ENCODE measurements at regions not wholly inside any gene's neighbourhood (a gene's known extent, or its start where the extent isn't known, plus 50 kb on each side); places are given as distances from the start of the nearest gene placed in this dataset.
"Not testable (repeated sequence)": the region's sequence is repeated elsewhere in the genome, so short reads cannot be mapped to it uniquely, and the experiment has no call there.

DNA sequence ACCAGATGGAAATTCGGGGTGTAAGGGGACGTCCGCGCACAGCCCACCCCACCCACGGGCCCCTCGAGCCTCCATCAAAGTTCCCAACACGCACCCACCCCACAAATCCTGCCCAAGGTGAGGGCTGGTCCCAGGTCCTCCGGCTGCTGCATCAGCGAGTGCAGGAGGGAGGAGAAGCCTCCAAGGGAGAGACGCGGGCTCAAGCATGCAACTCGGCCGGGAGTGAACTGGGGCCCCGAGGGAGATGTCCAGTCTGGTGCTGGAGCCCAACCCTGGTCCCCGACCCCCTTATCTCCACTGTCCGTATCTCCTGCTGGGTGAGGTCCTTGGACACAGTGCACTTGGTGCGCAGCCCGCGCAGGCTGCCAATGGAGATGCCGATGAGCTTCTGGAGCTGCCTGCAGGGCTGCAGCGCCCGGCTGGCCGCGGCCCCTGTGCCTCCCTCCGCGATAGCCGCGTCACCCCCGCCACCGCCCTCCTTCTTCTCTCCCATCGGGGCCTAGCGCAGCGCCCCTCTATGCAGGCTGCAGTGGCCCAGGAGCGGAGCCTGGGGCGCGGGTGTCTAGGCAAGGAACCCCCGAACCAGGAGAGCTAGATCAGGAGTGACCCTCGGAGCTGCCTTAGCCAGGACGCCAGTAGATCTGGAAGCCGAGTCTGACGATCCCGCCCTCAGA lies 489.2 kb downstream of the ZNF33B start:
- Histone ChIP-seq H3K4me3 (ENCODE audit: low read depth in 1 of 2, low read length in 2 of 2) (no peak overlapping the region), H3K4me1 (ENCODE audit: control insufficient read depth in 2 of 2, insufficient read depth in 2 of 2, low read length in 1 of 2) (no peaks in the 10 kb centered on the region), H3K36me3 (ENCODE audit: control insufficient read depth in 2 of 2, insufficient read depth in 2 of 2, low read length in 1 of 2) (no peaks in the 10 kb centered on the region), H3K27me3 (ENCODE audit: control insufficient read depth in 1 of 2, insufficient read depth in 2 of 2, low read length in 2 of 2) (no peaks in the 10 kb centered on the region), H3K9me3 (ENCODE audit: control insufficient read depth in 2 of 2, insufficient read depth in 1 of 2, low read depth in 1 of 2, low read length in 1 of 2) (peaks cover 8 to 12% of the 10 kb centered on the region in 2 donors), H3K27ac (ENCODE audit: low read depth in 2 of 2, low read length in 1 of 2) (no peak overlapping the region)
- WGBS, 2 donors, result 60 to 76% methylated on average over 41 to 42 of the region's 42 CpGs

DNA sequence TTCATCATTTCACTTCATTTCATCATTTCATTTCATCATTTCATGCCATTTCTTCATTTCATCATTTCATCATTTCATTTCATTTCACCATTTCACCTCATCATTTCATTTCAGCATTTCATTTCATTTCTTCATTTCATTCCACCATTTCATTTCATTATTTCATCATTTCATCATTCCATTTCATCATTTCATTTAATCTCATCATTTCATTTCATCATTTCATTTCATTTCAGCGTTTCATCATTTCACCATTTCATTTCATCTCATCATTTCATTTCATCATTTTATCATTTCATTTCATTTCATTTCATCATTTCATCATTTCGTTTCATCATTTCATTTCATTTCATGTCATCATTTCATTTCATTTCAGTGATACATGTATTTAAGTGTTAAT lies 492.2 kb downstream of the ZNF33B start:
- not testable (repeated sequence) for H3K36me3 ChIP-seq (ENCODE audit: control insufficient read depth in 2 of 2, insufficient read depth in 2 of 2, low read length in 1 of 2)
- H3K9me3 ChIP-seq (ENCODE audit: control insufficient read depth in 2 of 2, insufficient read depth in 1 of 2, low read depth in 1 of 2, low read length in 1 of 2), result peaks cover 8 to 12% of the 10 kb centered on the region in 2 donors

DNA sequence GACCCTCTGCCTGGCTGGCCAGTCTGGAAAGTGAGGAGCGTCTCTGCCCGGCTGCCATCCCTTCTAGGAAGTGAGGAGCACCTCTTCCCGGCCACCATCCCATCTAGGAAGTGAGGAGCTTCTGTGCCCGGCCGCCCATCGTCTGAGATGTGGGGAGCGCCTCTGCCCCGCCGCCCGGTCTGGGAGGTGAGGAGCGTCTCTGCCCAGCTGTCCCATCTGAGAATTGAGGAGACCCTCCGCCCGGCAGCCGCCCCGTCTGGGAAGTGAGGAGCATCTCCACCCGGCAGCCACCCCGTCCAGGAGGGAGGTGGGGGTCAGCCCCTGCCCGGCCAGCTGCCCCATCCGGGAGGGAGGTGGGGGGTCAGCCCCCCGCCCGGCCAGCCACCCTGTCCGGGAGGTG lies 500.3 kb downstream of the ZNF33B start:
- not testable (repeated sequence) for H3K27me3 ChIP-seq (ENCODE audit: control insufficient read depth in 1 of 2, insufficient read depth in 2 of 2, low read length in 2 of 2); H3K36me3 ChIP-seq (ENCODE audit: control insufficient read depth in 2 of 2, insufficient read depth in 2 of 2, low read length in 1 of 2); H3K4me3 ChIP-seq (ENCODE audit: low read depth in 1 of 2, low read length in 2 of 2); H3K9me3 ChIP-seq (ENCODE audit: control insufficient read depth in 2 of 2, insufficient read depth in 1 of 2, low read depth in 1 of 2, low read length in 1 of 2); H3K27ac ChIP-seq (ENCODE audit: low read depth in 2 of 2, low read length in 1 of 2); H3K4me1 ChIP-seq (ENCODE audit: control insufficient read depth in 2 of 2, insufficient read depth in 2 of 2, low read length in 1 of 2)
- 93 to 95% methylated on average over 18 to 22 of the region's 22 CpGs for WGBS, 2 donors

More for the DNA sequence above, 492.2 kb downstream of the ZNF33B start:
- not testable (repeated sequence) for H3K27ac ChIP-seq (ENCODE audit: low read depth in 2 of 2, low read length in 1 of 2); H3K4me3 ChIP-seq (ENCODE audit: low read depth in 1 of 2, low read length in 2 of 2); H3K4me1 ChIP-seq (ENCODE audit: control insufficient read depth in 2 of 2, insufficient read depth in 2 of 2, low read length in 1 of 2); H3K27me3 ChIP-seq (ENCODE audit: control insufficient read depth in 1 of 2, insufficient read depth in 2 of 2, low read length in 2 of 2)
- 46 to 65% methylated on average over 2 of the region's 2 CpGs for WGBS, 2 donors

DNA sequence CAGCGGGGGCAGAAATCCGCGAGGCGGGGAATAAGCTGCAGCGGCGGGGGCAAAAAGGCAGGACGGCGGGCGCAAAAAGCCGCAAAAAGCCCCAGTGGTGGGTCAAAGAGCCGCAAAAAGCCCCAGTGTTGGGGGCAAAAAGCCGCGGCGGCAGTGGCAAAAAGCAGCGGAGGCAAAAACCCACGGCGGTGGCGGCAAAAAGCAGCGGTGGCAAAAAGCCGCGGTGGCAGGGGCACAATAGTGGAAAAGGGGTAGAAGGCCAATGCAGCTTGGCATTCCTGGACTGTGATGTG lies 525.3 kb downstream of the ZNF33B start:
- H3K27ac ChIP-seq (ENCODE audit: low read depth in 2 of 2, low read length in 1 of 2), result no peak overlapping the region
- H3K27me3 ChIP-seq (ENCODE audit: control insufficient read depth in 1 of 2, insufficient read depth in 2 of 2, low read length in 2 of 2), result no peaks in the 10 kb centered on the region
- no peaks in the 10 kb centered on the region for H3K36me3 ChIP-seq (ENCODE audit: control insufficient read depth in 2 of 2, insufficient read depth in 2 of 2, low read length in 1 of 2)
- peaks cover 7 to 21% of the 10 kb centered on the region in 2 donors for H3K9me3 ChIP-seq (ENCODE audit: control insufficient read depth in 2 of 2, insufficient read depth in 1 of 2, low read depth in 1 of 2, low read length in 1 of 2)
- no peaks in the 10 kb centered on the region for H3K4me1 ChIP-seq (ENCODE audit: control insufficient read depth in 2 of 2, insufficient read depth in 2 of 2, low read length in 1 of 2)
- WGBS, 2 donors, result 82 to 88% methylated on average over 21 of the region's 21 CpGs
- no peak overlapping the region for H3K4me3 ChIP-seq (ENCODE audit: low read depth in 1 of 2, low read length in 2 of 2)

DNA sequence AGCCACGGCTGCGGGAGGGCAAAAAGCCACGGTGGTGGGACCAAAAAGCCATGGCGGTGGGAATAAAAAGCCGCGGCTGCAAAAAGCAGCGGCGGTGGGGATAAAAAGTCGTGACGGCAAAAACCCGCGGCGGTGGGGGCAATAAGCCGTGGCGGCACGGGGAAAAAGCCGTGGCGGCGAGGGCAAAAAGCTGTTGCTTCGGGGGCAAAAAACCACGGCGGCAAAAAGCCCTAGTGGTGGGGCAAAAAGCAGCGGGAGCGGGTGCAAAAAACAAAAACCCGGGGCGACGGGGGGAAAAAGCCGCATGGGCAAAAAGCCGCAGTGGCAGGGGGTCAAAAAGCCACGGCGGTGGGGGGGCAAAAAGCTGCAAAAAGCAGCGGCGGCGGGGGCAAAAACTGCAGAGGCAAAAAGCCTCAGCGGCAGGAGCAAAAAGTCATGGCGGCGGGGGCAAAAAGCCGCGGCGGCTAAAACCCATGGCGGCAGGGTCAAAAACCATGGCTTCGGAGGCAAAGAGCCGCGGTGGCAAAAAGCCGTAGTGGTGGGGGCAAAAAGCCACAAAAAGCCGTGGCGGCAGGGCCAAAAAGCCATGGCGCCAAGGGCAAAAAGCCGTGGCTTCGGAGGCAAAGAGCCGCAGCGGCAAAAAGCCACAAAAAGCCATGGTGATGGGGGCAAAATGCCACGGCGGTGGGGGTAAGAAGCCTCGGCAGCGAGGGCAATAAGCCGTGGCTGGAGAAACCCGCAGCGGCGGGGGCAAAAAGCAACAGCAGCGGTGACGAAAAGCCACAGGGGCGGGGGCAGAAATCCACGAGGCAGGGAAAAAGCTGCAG lies 525.8 kb downstream of the ZNF33B start:
- no peaks in the 10 kb centered on the region for H3K36me3 ChIP-seq (ENCODE audit: control insufficient read depth in 2 of 2, insufficient read depth in 2 of 2, low read length in 1 of 2)
- no peak overlapping the region for H3K4me3 ChIP-seq (ENCODE audit: low read depth in 1 of 2, low read length in 2 of 2)
- no peaks in the 10 kb centered on the region for H3K4me1 ChIP-seq (ENCODE audit: control insufficient read depth in 2 of 2, insufficient read depth in 2 of 2, low read length in 1 of 2)
- peaks cover 7 to 21% of the 10 kb centered on the region in 2 donors for H3K9me3 ChIP-seq (ENCODE audit: control insufficient read depth in 2 of 2, insufficient read depth in 1 of 2, low read depth in 1 of 2, low read length in 1 of 2)
- no peak overlapping the region for H3K27ac ChIP-seq (ENCODE audit: low read depth in 2 of 2, low read length in 1 of 2)
- no peaks in the 10 kb centered on the region for H3K27me3 ChIP-seq (ENCODE audit: control insufficient read depth in 1 of 2, insufficient read depth in 2 of 2, low read length in 2 of 2)
- WGBS, 2 donors, result 77 to 87% methylated on average over 64 of the region's 64 CpGs

DNA sequence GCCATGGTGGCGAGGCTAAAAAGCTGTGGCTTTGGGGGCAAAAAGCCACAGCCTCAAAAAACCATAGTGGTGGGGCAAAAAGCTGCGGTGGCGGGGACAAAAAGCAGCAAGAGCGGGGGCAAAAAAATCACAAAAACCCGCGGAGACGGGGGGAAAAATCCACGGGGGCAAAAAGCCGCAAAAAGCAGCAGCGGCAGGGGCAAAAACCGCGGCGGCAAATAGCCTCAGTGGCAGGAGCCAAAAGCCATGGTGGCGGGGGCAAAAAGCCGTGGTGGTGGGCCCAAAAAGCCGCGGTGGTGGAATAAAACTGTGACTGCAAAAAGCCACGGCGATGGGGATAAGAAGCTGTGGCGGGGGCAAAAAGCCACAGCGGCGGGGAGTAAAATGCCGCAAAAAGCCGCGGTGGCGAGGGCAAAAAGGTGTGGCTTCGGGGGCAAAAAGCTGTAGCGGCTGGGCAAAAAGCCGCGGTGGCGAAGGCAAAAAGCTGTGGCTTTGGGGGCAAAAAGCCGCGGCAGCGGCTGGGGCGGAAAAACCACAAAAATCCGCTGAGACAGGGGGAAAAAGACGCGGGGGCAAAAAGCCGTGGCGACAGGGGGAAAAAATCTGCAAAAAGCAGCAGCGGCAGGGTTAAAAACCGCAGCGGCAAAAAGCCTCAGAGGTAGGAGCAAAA lies 526.6 kb downstream of the ZNF33B start:
- H3K9me3 ChIP-seq (ENCODE audit: control insufficient read depth in 2 of 2, insufficient read depth in 1 of 2, low read depth in 1 of 2, low read length in 1 of 2), result peaks cover 7 to 21% of the 10 kb centered on the region in 2 donors
- WGBS, 2 donors, result 78 to 90% methylated on average over 42 to 43 of the region's 43 CpGs
- no peaks in the 10 kb centered on the region for H3K27me3 ChIP-seq (ENCODE audit: control insufficient read depth in 1 of 2, insufficient read depth in 2 of 2, low read length in 2 of 2)
- no peaks in the 10 kb centered on the region for H3K4me1 ChIP-seq (ENCODE audit: control insufficient read depth in 2 of 2, insufficient read depth in 2 of 2, low read length in 1 of 2)
- H3K4me3 ChIP-seq (ENCODE audit: low read depth in 1 of 2, low read length in 2 of 2), result no peak overlapping the region
- H3K36me3 ChIP-seq (ENCODE audit: control insufficient read depth in 2 of 2, insufficient read depth in 2 of 2, low read length in 1 of 2), result no peaks in the 10 kb centered on the region
- H3K27ac ChIP-seq (ENCODE audit: low read depth in 2 of 2, low read length in 1 of 2), result no peak overlapping the region

DNA sequence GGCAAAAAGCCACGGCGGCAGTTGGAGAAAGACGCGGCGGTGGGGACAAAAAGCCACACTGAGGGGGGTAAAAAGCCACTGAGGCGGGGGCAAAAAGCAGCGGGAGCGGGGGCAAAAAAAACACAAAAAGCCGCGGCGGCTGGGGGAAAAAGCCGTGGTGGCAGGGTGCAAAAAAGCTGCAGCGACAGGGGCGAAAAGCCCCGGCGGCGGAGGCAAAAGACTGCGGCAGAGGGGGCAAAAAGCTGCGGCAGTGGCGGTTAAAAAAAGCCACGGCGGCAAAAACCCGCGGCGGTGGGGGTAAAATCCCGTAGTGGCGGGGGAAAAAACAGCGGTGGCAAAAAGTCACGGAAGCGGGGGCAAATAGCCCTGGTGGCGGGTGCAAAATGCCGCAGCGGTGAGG lies 527.3 kb downstream of the ZNF33B start:
- WGBS, 2 donors, result 84 to 92% methylated on average over 33 of the region's 33 CpGs
- no peaks in the 10 kb centered on the region for H3K27me3 ChIP-seq (ENCODE audit: control insufficient read depth in 1 of 2, insufficient read depth in 2 of 2, low read length in 2 of 2)
- H3K9me3 ChIP-seq (ENCODE audit: control insufficient read depth in 2 of 2, insufficient read depth in 1 of 2, low read depth in 1 of 2, low read length in 1 of 2), result peaks cover 7 to 21% of the 10 kb centered on the region in 2 donors
- no peaks in the 10 kb centered on the region for H3K36me3 ChIP-seq (ENCODE audit: control insufficient read depth in 2 of 2, insufficient read depth in 2 of 2, low read length in 1 of 2)
- no peaks in the 10 kb centered on the region for H3K4me1 ChIP-seq (ENCODE audit: control insufficient read depth in 2 of 2, insufficient read depth in 2 of 2, low read length in 1 of 2)
- no peak overlapping the region for H3K27ac ChIP-seq (ENCODE audit: low read depth in 2 of 2, low read length in 1 of 2)
- no peak overlapping the region for H3K4me3 ChIP-seq (ENCODE audit: low read depth in 1 of 2, low read length in 2 of 2)

All from esophagus (tissue), 2 donors.